ENCODE measurements at regions not wholly inside any gene's neighbourhood (a gene's known extent, or its start where the extent isn't known, plus 50 kb on each side); places are given as distances from the start of the nearest gene placed in this dataset.

DNA sequence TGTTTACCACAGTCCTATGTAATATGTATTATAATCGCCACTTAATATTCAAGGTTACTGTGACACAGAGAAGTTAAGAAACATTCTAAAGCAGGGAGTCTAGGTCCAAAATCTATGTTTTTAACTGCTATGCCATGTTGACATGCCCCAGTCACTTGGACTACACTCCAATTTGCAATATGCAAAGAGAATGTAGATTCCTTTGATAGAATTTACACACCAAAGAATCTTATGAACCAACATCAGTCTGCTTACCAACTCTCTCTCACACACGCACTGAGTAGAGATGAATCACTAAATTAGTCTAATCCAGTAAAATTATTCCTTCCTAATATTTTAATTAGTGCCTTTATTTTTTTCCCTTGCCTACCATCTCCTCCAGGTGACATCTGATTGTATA is 266.2 kb downstream of the OLFM3 start:
- H3K27me3 ChIP-seq (ENCODE audit: control insufficient read depth in 1 of 2, insufficient read depth in 2 of 2, low read length in 2 of 2) = no peaks in the 10 kb centered on the region
- no peaks in the 10 kb centered on the region for H4K20me1 ChIP-seq (ENCODE audit: insufficient read depth, low read length)
- H3K79me2 ChIP-seq (ENCODE audit: insufficient read depth, low read length) = no peaks in the 10 kb centered on the region
- no peak overlapping the region for H3K4me3 ChIP-seq (replicated peaks in 1 of 3; ENCODE audit: insufficient read depth in 1 of 3, low read depth in 2 of 3, low read length in 3 of 3)
- H3K9ac ChIP-seq (ENCODE audit: insufficient read depth, low read depth, low read length) = no peak overlapping the region
- 14% methylated on average over 2 of the region's 2 CpGs for WGBS (ENCODE audit: low lambda C conversion rate)
- ChIA-PET CTCF (ENCODE audit: low intra/inter-chr PET ratio, low total read pairs) (no interaction called here), POLR2A (no interaction called here)
- H2AFZ ChIP-seq (ENCODE audit: low read length) = no peak overlapping the region
- H3K27ac ChIP-seq (ENCODE audit: extremely low read length, insufficient read depth, low read length) = no peak overlapping the region
- no peaks in the 10 kb centered on the region for H3K36me3 ChIP-seq (replicated peaks in 1 of 2; ENCODE audit: control insufficient read depth in 1 of 2, insufficient read depth in 2 of 2, low read length in 2 of 2)
- ATAC-seq (no peak), DNase-seq (ENCODE audit: low spot score) (no peak), FAIRE-seq (no peak)
- peaks cover 21% of the 10 kb centered on the region for H3K4me1 ChIP-seq (ENCODE audit: insufficient read depth, low read length)
- no peak overlapping the region for H3K4me2 ChIP-seq (ENCODE audit: low read depth, low read length)
- no peaks in the 10 kb centered on the region for H3K9me3 ChIP-seq (ENCODE audit: low read length)
- intact Hi-C loops (cut with micrococcal nuclease; ENCODE audit: unreplicated experiment) = no loop called here
- in situ Hi-C loops (cut with HindIII; ENCODE audit: extremely low pct_ligation_motif_present, low pct_unique_long_range_greater_than_20kb) = no loop called here
- no TSS peak for BruUV-seq (replicated peaks)
- no peak for TF ChIP-seq ZBTB21 (CRISPR knock-in tag; IDR thresholded peaks at IDR 0.05)
- TF ChIP-seq ZNF276 (CRISPR knock-in tag; IDR thresholded peaks at IDR 0.05; ENCODE audit: low read depth) = no peak
- TF ChIP-seq NRL (CRISPR knock-in tag; IDR thresholded peaks at IDR 0.05; ENCODE audit: borderline replicate concordance) = no peak
- no peak for TF ChIP-seq ZNF251 (CRISPR knock-in tag; IDR thresholded peaks at IDR 0.05)
- no peak for TF ChIP-seq PBX3 (CRISPR knock-in tag; IDR thresholded peaks at IDR 0.05; ENCODE audit: borderline replicate concordance)
- no peak for TF ChIP-seq RFXAP (CRISPR knock-in tag; IDR thresholded peaks at IDR 0.05; ENCODE audit: borderline replicate concordance)
- TF ChIP-seq ZNF207 (IDR thresholded peaks at IDR 0.05; ENCODE audit: borderline replicate concordance) = no peak
- no peak for TF ChIP-seq SAP130 (CRISPR knock-in tag; IDR thresholded peaks at IDR 0.05; ENCODE audit: low read depth)
- TF ChIP-seq ZNF687 (CRISPR knock-in tag; IDR thresholded peaks at IDR 0.05) = no peak
- TF ChIP-seq ZNF816 (CRISPR knock-in tag; IDR thresholded peaks at IDR 0.05; ENCODE audit: borderline replicate concordance) = no peak
- no peak for TF ChIP-seq BCL6 (CRISPR knock-in tag; IDR thresholded peaks at IDR 0.05)
- no peak for TF ChIP-seq ZNF224 (CRISPR knock-in tag; IDR thresholded peaks at IDR 0.05)
- no peak for TF ChIP-seq ZFX (CRISPR knock-in tag; IDR thresholded peaks at IDR 0.05; ENCODE audit: low read depth)
- TF ChIP-seq, protein P1, sequence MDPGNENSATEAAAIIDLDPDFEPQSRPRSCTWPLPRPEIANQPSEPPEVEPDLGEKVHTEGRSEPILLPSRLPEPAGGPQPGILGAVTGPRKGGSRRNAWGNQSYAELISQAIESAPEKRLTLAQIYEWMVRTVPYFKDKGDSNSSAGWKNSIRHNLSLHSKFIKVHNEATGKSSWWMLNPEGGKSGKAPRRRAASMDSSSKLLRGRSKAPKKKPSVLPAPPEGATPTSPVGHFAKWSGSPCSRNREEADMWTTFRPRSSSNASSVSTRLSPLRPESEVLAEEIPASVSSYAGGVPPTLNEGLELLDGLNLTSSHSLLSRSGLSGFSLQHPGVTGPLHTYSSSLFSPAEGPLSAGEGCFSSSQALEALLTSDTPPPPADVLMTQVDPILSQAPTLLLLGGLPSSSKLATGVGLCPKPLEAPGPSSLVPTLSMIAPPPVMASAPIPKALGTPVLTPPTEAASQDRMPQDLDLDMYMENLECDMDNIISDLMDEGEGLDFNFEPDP (CRISPR knock-in tag; conservative IDR thresholded peaks at IDR 0.05) = no peak
- no peak for TF ChIP-seq ZNF777 (CRISPR knock-in tag; IDR thresholded peaks at IDR 0.05)
- TF ChIP-seq ZNF577 (CRISPR knock-in tag; IDR thresholded peaks at IDR 0.05; ENCODE audit: borderline replicate concordance, low read depth) = no peak
- TF ChIP-seq ZNF337 (CRISPR knock-in tag; IDR thresholded peaks at IDR 0.05; ENCODE audit: borderline replicate concordance, low read depth) = no peak

All from HepG2 (cell line).